DMS53 treated with DMSO at 0.1 percent for 48 hours (cell line): ENCODE measurements at regions not wholly inside any gene's neighbourhood (a gene's known extent, or its start where the extent isn't known, plus 50 kb on each side); places are given as distances from the start of the nearest gene placed in this dataset.
A peak's percentile ranks its signal among the peaks of the same experiment; 100 is the strongest.

Experiments
- DNase-seq: peaks from one replicate; lab custom pipeline; 2025; ENCODE audit not compliant: unreplicated experiment; lab: John Stamatoyannopoulos, UW

DNA sequence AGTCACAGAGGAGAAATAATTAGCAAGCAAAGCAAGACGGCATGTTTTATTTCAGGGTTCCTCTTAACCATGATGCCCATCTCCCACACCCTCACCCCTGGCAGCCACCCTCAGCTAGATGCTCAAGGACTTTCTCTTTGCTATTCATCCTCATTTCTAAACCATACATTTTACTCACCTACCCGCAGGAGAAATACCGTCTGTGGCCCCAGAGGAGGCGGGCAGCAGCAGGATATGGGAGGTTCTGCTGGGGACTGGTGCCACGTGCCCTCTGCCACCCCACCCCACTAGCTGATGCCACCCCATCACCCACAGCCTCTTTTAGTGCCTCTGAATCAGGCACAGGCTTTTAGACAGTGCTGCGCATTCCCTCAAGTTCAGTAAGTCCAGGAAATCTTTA lies 168.7 kb upstream of the ITGB1 start:
- DNase-seq, result no peak

- DNase-seq, result no peak
These were observed 167.8 kb upstream of the ITGB1 start for GRCh38 chr10:33125522-33126517.

GRCh38 chr10:33125111-33125510 lies 167.1 kb upstream of the ITGB1 start:
- no peak for DNase-seq

- no peak for DNase-seq
These were observed 165.7 kb upstream of the ITGB1 start for GRCh38 chr10:33123680-33124079.

GRCh38 chr10:33122014-33122809 lies 164.2 kb upstream of the ITGB1 start:
- DNase-seq, result no peak

DNA sequence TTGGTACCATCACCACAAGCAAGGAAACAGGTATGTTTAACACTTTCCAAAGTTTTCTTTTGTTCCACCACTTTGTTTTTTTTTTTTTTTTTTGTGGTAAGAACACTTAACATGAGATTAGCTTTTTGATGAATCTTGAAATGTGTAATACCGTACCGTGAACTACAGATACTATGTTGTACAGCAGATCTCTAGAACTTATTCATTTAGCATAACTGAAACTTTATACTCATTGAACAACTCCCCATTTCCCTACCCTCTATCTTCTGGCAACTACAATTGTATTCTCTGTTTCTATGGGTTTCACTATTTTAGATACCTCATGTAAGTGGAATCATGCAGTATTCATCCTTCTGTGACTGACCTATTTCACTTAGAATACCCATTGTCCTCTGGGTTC lies 162.7 kb upstream of the ITGB1 start:
- no peak for DNase-seq

GRCh38 chr10:33120275-33120674 lies 162.2 kb upstream of the ITGB1 start:
- no peak for DNase-seq

DNA sequence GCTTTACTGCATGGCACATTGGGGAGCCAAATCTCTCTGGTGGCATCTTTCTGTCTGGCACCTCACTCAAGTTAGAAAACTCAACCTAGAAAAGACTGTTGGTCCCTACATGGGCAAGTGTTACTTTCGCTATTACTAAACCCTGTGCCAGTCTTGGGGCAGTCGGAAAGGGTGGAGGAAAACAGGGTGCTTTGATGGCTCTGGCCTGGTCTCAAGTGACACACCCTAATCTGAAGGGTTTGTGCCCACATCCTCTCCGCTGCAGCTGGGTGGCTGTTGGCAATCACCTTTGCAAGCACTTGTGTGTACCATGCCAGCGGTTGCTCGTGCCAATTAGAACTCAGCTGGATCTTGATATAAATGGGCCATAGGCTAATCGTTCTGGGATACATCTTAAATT lies 159.8 kb upstream of the ITGB1 start:
- no peak for DNase-seq

- no peak for DNase-seq
These were observed 159.2 kb upstream of the ITGB1 start for GRCh38 chr10:33117230-33117629.

GRCh38 chr10:33115738-33116719 lies 158.0 kb upstream of the ITGB1 start:
- peak; percentile 13 for DNase-seq

- DNase-seq, result no peak
These were observed 156.5 kb upstream of the ITGB1 start for GRCh38 chr10:33114451-33114952.

DNA sequence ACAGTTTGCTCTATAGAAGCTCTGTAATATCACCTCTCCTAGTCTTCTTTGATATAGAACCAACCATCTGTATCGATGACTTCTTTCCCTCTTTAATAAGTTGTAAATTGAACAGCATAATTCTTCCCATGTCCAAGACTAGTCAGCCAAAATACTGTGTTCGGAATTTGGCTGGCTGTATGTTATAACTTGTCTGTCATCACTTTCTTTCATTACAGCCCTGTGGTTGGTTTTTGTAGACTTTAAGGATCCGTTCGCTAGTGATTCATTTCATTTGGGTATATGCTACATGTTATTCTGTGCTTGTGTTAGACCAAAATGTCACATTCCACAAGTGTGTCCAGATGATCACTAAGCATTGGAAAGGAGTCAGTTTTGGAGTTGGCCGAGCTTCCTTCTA lies 155.4 kb upstream of the ITGB1 start:
- DNase-seq, result no peak

- no peak for DNase-seq
These were observed 154.9 kb upstream of the ITGB1 start for GRCh38 chr10:33112831-33113455.

- no peak for DNase-seq
These were observed 153.5 kb upstream of the ITGB1 start for GRCh38 chr10:33111488-33112051.

DNA sequence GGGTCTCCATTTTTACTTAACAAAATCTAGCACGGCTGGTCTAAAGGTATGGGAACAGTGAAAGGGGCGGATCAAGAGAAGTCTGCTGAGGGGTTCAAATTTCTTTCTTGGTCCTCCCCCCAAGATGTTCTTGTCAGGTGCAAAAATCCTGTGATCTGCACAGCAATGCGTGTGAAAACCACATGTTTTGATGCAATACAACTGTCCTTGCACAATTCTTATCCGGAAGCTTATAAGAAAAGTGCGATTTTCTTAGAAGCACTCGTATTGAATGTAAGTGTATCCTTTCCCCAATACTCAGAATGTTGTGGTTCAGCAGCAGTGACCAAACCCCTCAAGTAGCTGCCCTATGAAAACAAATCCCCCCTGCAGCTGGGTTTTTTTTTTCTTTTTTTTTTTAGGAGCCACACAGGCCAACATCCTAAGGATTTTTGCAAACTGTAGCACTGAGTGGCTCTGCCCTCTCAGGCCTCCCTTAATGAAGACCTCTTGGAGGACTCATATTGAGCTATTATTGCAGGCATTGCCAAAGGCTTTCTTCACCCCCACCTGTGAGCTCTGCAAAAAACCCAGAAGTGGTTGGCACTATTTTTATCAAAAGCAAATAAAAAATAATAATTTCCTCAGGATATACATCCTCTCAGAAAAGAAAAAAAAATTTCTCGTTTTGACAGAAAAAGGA lies 151.9 kb upstream of the ITGB1 start:
- no peak for DNase-seq

GRCh38 chr10:33109384-33109783 lies 151.4 kb upstream of the ITGB1 start:
- DNase-seq, result no peak

DNA sequence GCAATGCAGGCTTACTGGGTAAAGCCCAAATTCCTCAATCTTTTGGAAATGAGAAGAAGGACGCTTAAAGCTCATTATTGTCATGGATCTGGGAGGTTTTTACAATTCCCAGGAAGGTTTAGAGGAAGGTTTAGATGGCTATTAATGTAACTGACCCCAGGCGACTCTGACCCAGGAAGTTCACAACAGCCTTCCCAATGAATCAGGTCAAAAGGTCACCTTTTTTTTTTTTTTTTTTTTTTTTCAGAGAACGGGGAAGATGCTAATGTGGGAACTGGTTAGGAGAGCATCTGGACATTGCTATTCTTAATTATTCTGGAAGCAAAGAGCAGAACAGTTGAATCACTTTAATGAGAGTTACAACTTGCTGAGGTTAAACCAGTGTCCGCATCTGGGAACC lies 149.9 kb upstream of the ITGB1 start:
- DNase-seq, result no peak

DNA sequence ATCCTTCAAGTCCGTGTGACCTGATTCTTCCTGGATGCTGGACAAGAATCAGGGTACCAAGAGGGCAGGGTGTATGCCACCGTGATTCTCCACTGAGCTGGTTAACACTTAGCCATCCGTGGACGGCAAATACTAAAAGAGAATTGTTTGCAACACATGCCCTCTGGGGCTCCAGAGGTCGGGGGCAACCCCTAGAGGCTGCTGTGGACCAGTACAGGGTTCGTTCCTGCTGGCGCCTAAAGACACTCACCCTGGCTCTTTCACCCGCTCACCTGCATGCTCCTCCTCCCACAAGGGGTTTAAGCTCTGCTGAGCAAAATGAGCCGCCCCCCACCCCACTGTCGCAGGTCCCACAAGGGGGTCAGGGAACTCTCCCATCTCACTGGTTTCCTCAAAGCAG lies 148.7 kb upstream of the ITGB1 start:
- DNase-seq, result no peak

- no peak for DNase-seq
These were observed 145.9 kb upstream of the ITGB1 start for GRCh38 chr10:33103863-33104379.
